Heart right ventricle (tissue), 16 donors: ENCODE measurements at regions not wholly inside any gene's neighbourhood (a gene's known extent, or its start where the extent isn't known, plus 50 kb on each side); places are given as distances from the start of the nearest gene placed in this dataset.

Experiments used
- ATAC-seq, 8 donors: fragments of 200-7000 bp; cut with Tn5 transposase; one replicate each; pipeline ENCODE4 v1.9.1; 2020; ENCODE audit warnings: mild to moderate bottlenecking in 8 of 8, moderate library complexity in 8 of 8, moderate number of reproducible peaks in 1 of 8
- DNase-seq, 2 donors: peaks; one replicate each; pipeline ENCODE4 v3.0.0-alpha.2; 2020
- H3K27ac ChIP-seq, 10 donors: fragments of 200-600 bp; sonication (generic) in 2 of 10; one replicate each; pipeline versions ENCODE4 v1.5.0 to v1.8.0; 2020 to 2022; ENCODE audit warnings: mild to moderate bottlenecking in 3 of 10
- H3K27me3 ChIP-seq, 7 donors: fragments of 200-600 bp; one replicate each; pipeline ENCODE4 v1.8.0; 2021 to 2022; ENCODE audit warnings: mild to moderate bottlenecking in 2 of 7
- H3K36me3 ChIP-seq, 9 donors: fragments of 200-600 bp; sonication (generic) in 1 of 9; one replicate each; pipeline versions ENCODE4 v1.5.0 to v1.8.0; 2020 to 2022; ENCODE audit warnings: mild to moderate bottlenecking in 2 of 9
- H3K4me1 ChIP-seq, 9 donors: fragments of 200-600 bp; sonication (generic) in 1 of 9; one replicate each; pipeline versions ENCODE4 v1.5.0 to v1.8.0; 2020 to 2022; ENCODE audit warnings: mild to moderate bottlenecking in 4 of 9
- H3K4me3 ChIP-seq, 10 donors: fragments of 200-600 bp; sonication (generic) in 2 of 10; one replicate each; pipeline versions ENCODE4 v1.5.0 to v1.8.0; 2020 to 2022; ENCODE audit warnings: mild to moderate bottlenecking in 7 of 10, moderate library complexity in 2 of 10
- H3K9me3 ChIP-seq, 11 donors: fragments of 200-600 bp in 10 of 11; sonication (generic) in 2 of 11; one replicate each; pipeline versions ENCODE4 v1.5.0 to v1.8.0; 2013 to 2022; ENCODE audit warnings: mild to moderate bottlenecking in 2 of 11, control low read depth in 1 of 11, moderate library complexity in 1 of 11
- CTCF ChIP-seq, 9 donors: fragments of 200-600 bp; sonication (generic) in 2 of 9; IDR thresholded peaks; one replicate each; pipeline versions ENCODE4 v1.5.0 to v1.8.0; 2021 to 2022; ENCODE audit warnings: antibody characterized with exemption in 9 of 9, mild to moderate bottlenecking in 5 of 9, moderate library complexity in 1 of 9
- WGBS, 2 donors: extraction: QIAGEN DNeasy Blood & Tissue Kit; methylation state at CpG; one replicate each; pipeline ENCODE4 v1.1.7; 2013; ENCODE audit warnings: inconsistent platforms in 1 of 2; 5-methylcytosine and 5-hydroxymethylcytosine counted together
- intact Hi-C, 10 donors: fragments of 100-400 bp; cut with DNase I; formaldehyde crosslinking; loops; one replicate each; pipeline versions ENCODE4 v1.11.1 to v1.14.2; 2022
- donor health status: Arrhythmogenic right ventricular cardiomyopathy.
- donor health status: ischemic (EF 13 %, LVEDD 7.1; RV severe dilation, severe dysfunction).
- donor health status: healthy with polysubstance abuse.
- donor health status: DM: no; HTN: yes; CAD: no.
- donor health status: DM: no; HTN: no; CAD: no.
- donor health status: ischemic (EF 25% LVEDD 6.9; RV normal size, moderate dysfunction).
- donor health status: ischemic (EF 25% LVEDD 5.7; RV mildly dilated, moderate dysfunction).
- donor health status: healthy.
- donor health status: DM: yes; HTN: yes; CAD: no.
- donor health status: Ischemic cardiomyopathy.
- donor health status: ischemic (EF 35%, LVEDD 5.7; RV mildly dilated, moderate dysfunction).
- donor health status: nonischemic (EF 11% LVEDD 7.7; RV severe dilation, severe dysfunction).
- donor health status: DM: yes; HTN: yes; CAD: no.
- donor health status: PGD.
- donor health status: ischemic (EF 29% LVEDD 5.4; RV normal size, mild dysfunction).
- donor health status: nonischemic (EF 23%, LVEDD 6.1; RV moderate dilation, normal function).

GRCh38 chr2:122009561-122009960 is 254.1 kb downstream of the TSN start:
- Histone ChIP-seq H3K27ac (no peak overlapping the region), H3K27me3 (peaks cover 0 to 3% (median 0%) of the 10 kb centered on the region in 7 donors), H3K4me3 (no peak overlapping the region), H3K4me1 (no peaks in the 10 kb centered on the region), H3K36me3 (no peaks in the 10 kb centered on the region), H3K9me3 (peaks cover 0 to 3% (median 0%) of the 10 kb centered on the region in 11 donors)
- WGBS, 2 donors, result 46 to 48% methylated on average over 3 of the region's 3 CpGs
- intact Hi-C loops, result no loop called here
- no peak for TF ChIP-seq CTCF (IDR thresholded peaks at IDR 0.05)
- DNase-seq (no peak), ATAC-seq (no peak)

- Histone ChIP-seq H3K36me3 (no peaks in the 10 kb centered on the region), H3K27ac (no peak overlapping the region), H3K9me3 (peaks cover 0 to 3% (median 0%) of the 10 kb centered on the region in 11 donors), H3K27me3 (no peaks in the 10 kb centered on the region), H3K4me1 (no peaks in the 10 kb centered on the region), H3K4me3 (no peak overlapping the region)
- ATAC-seq (no peak), DNase-seq (no peak)
- 62 to 69% methylated on average over 8 of the region's 8 CpGs for WGBS, 2 donors
- no peak for TF ChIP-seq CTCF (IDR thresholded peaks at IDR 0.05)
- intact Hi-C loops, result no loop called here
Measured at GRCh38 chr2:122011493-122012270, 256.2 kb downstream of the TSN start.

GRCh38 chr2:122018736-122019135 is 263.3 kb downstream of the TSN start:
- no peak for DNase-seq
- WGBS, 2 donors, result 94 to 95% methylated on average over 7 of the region's 7 CpGs
- ATAC-seq, result no peak
- TF ChIP-seq CTCF (IDR thresholded peaks at IDR 0.05), result no peak
- Histone ChIP-seq H3K4me1 (peaks cover 0 to 4% (median 0%) of the 10 kb centered on the region in 9 donors), H3K9me3 (no peaks in the 10 kb centered on the region), H3K4me3 (no peak overlapping the region), H3K36me3 (no peaks in the 10 kb centered on the region), H3K27me3 (peaks cover 0 to 8% (median 4%) of the 10 kb centered on the region in 7 donors), H3K27ac (no peak overlapping the region)
- intact Hi-C loops, result no loop called here

GRCh38 chr2:122019724-122020123 is 264.3 kb downstream of the TSN start:
- no peak for TF ChIP-seq CTCF (IDR thresholded peaks at IDR 0.05)
- Histone ChIP-seq H3K27me3 (peaks cover 0 to 8% (median 4%) of the 10 kb centered on the region in 7 donors), H3K27ac (no peak overlapping the region), H3K4me3 (no peak overlapping the region), H3K9me3 (no peaks in the 10 kb centered on the region), H3K36me3 (no peaks in the 10 kb centered on the region), H3K4me1 (peaks cover 0 to 4% (median 0%) of the 10 kb centered on the region in 9 donors)
- intact Hi-C loops, result no loop called here
- ATAC-seq, result no peak
- WGBS, 2 donors, result 27 to 32% methylated on average over 7 of the region's 7 CpGs
- DNase-seq, result no peak
